Kidney epithelial cell (primary cell): ENCODE measurements at regions not wholly inside any gene's neighbourhood (a gene's known extent, or its start where the extent isn't known, plus 50 kb on each side); places are given as distances from the start of the nearest gene placed in this dataset.
"Not testable (repeated sequence)": the region's sequence is repeated elsewhere in the genome, so short reads cannot be mapped to it uniquely, and the experiment has no call there.

ENCODE experiments used
- DNase-seq: peaks from one replicate; pipeline ENCODE4 v3.0.0-alpha.2; 2010; ENCODE audit warnings: low read depth
- H3K27me3 ChIP-seq: 2 replicates; pipeline ENCODE4 v1.6.0; 2011; ENCODE audit warnings: low read length; ENCODE audit not compliant: control insufficient read depth, insufficient read depth
- H3K36me3 ChIP-seq: 2 replicates; pipeline ENCODE4 v1.5.1; 2011; ENCODE audit warnings: low read length; ENCODE audit not compliant: control insufficient read depth, insufficient read depth
- H3K4me3 ChIP-seq: 2 replicates; pipeline ENCODE4 v1.5.1; 2011; ENCODE audit warnings: low read depth, mild to moderate bottlenecking, control low read depth, low read length
- CTCF ChIP-seq: IDR thresholded peaks from 2 replicates; pipeline ENCODE4 v1.5.1; 2011; ENCODE audit warnings: mild to moderate bottlenecking, moderate library complexity, low read length, control low read depth, inconsistent platforms; ENCODE audit not compliant: insufficient read depth, poor library complexity, severe bottlenecking

- Histone ChIP-seq H3K4me3 (no peak overlapping the region), H3K27me3 (peaks cover 34% of the 10 kb centered on the region), H3K36me3 (no peaks in the 10 kb centered on the region)
- DNase-seq, result no peak
- TF ChIP-seq CTCF, result no peak
These were observed 95.9 kb upstream of the FGF3 start for GRCh38 chr11:69915151-69915500.

- no peaks in the 10 kb centered on the region for H3K36me3 ChIP-seq
- H3K27me3 ChIP-seq, result peaks cover 33% of the 10 kb centered on the region
- no peak for DNase-seq
- peak; percentile 86 for TF ChIP-seq CTCF
- H3K4me3 ChIP-seq, result no peak overlapping the region
These were observed 96.5 kb upstream of the FGF3 start for GRCh38 chr11:69915501-69916250.

DNA sequence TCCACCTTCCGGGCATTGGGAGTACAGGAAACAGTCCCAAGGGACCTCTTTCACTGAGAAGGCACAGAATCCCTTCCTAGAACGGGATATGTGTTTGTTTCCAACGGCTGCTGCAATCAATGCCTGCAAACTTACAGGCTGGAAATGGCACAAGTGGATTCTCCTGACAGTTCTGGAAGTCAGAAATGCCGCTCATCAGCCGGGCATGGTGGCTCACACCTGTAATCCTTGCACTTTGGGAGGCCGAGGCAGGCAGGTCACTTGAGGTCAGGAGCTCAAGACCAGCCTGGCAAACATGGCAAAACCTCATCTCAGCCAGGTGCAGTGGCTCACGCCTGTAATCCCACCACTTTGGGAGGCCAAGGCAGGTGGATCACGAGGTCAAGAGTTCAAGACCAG is 97.0 kb upstream of the FGF3 start:
- peaks cover 29% of the 10 kb centered on the region for H3K27me3 ChIP-seq
- DNase-seq, H3K4me3 ChIP-seq, H3K36me3 ChIP-seq: not testable (repeated sequence)

DNA sequence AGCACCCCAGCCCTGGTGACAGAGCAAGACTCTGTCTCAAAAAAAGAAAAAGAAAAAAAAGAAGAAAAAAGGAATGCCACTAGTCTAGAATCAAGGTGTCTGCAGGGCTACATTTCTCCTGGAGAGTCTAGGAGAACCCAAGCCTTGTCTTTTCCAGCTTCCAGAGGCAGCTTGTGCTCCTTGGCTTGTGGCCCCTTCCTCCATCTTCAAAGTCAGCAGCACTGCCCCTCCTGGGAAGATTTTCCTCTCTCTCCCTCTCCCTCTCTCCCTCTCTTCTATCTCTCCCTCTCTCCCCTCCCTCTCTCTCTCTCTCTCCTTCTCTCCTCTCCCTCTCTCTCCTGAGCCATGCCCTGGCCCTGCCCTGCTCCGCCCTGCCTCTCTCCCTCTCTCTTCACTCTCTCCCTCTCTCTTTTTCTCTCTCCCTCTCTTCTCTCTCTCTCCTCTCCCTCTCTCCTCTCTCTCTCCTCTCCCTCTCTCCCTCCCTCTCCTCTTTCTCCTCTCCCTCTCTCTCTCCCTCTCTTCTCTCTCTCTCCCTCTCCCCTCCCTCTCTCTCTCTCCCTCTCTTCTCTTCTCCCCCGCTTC is 97.7 kb upstream of the FGF3 start:
- no peak overlapping the region for H3K4me3 ChIP-seq
- TF ChIP-seq CTCF, result no peak
- H3K27me3 ChIP-seq, result peaks cover 27% of the 10 kb centered on the region
- no peaks in the 10 kb centered on the region for H3K36me3 ChIP-seq
- no peak for DNase-seq

DNA sequence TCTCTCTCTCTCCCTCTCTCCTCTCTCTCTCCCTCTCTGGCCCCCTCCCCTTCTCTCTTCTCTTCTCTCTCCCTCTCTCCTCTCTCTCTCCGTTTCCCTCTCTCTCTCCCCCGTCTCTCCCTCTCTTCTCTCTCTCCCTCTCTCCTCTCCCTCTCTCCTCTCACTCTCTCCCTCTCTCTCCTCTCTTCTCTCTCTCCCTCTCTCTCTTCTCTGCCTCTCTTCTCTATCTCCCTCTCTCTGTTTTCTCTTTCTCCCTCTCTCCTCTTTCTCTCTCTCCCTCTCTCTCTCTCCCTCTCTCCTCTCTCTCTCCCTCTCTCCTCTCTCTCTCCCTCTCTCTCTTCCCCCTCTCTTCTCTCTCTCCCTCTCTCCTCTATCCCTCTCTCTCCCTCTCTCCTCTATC is 98.3 kb upstream of the FGF3 start:
- no peak for TF ChIP-seq CTCF
- Histone ChIP-seq H3K4me3 (no peak overlapping the region), H3K27me3 (peaks cover 29% of the 10 kb centered on the region), H3K36me3 (no peaks in the 10 kb centered on the region)
- no peak for DNase-seq

DNA sequence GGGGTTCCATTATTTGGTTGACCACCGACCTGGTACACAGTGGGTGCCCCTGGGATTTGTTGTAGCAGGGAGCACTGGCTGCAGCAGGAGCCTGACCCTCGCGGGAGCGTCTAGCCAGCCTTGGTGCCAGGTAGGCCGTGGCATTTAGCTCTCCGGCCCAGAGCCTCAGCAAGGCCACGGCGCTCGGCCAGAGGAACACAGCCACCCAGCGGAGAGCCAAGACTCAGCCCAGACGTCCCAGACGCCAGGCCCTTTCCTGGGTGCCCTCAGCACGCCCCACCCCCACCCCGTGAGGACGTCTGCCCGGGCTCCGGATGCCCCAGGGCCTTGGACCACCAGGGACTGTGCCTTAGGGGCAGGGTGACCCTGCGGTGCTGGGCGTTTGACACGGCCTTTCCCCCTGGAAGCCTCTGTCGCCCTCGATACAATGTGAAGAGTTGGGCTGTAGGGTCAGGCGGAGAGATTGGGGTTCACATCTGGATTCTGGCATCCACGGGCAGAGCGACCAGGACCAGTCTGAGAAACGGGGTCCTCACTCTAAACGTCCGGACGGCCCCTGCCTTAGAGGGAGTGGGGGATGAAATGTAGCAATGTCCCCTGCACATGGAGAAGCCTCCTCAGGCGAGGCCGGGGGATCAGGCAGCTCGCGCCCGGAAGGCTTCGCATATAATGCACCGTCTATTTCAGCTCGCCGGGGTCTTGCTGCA is 99.2 kb upstream of the FGF3 start:
- no peak for TF ChIP-seq CTCF
- Histone ChIP-seq H3K4me3 (no peak overlapping the region), H3K27me3 (peaks cover 32% of the 10 kb centered on the region), H3K36me3 (no peaks in the 10 kb centered on the region)
- no peak for DNase-seq
